HepG2 (cell line): ENCODE measurements at regions not wholly inside any gene's neighbourhood (a gene's known extent, or its start where the extent isn't known, plus 50 kb on each side); places are given as distances from the start of the nearest gene placed in this dataset.

Experiments
- ATAC-seq: fragments of 200-7000 bp; cut with Tn5 transposase; 3 replicates; pipeline ENCODE4 v1.9.1; 2020; ENCODE audit warnings: mild to moderate bottlenecking, moderate library complexity
- BruUV-seq: library from RNA; stranded (reverse); fragments of 400-500 nt; replicated peaks from 2 replicates; lab custom pipeline; 2021; lab: Mats Ljungman, UMichigan
- CTCF ChIA-PET: fragments of 300-600 bp; formaldehyde crosslinking; extraction: SDS; loops from one replicate; lab custom pipeline; 2021; ENCODE audit warnings: low total read pairs, inconsistent platforms, low intra/inter-chr PET ratio; lab: Yijun Ruan, JAX
- POLR2A ChIA-PET: fragments of 350-600 bp; sonication (Branson Sonifier 250); formaldehyde crosslinking; loops from one replicate; lab custom pipeline; 2020; ENCODE audit warnings: antibody characterized with exemption, inconsistent platforms; lab: Yijun Ruan, JAX
- DNase-seq: peaks from one replicate; pipeline ENCODE4 v3.0.0-alpha.2; 2015; ENCODE audit warnings: low spot score
- FAIRE-seq: peaks from 3 replicates; lab custom pipeline; 2011; peaks lifted over from hg19 to GRCh38; lab: Jason Lieb, UNC
- H2AFZ ChIP-seq: one replicate; pipeline ENCODE4 v1.6.1; 2011; ENCODE audit warnings: low read length, inconsistent platforms
- H3K27ac ChIP-seq: fragments of 300-600 bp; 3 replicates; pipeline ENCODE4 v1.8.0; 2011; ENCODE audit warnings: mixed run types, mild to moderate bottlenecking, mixed read lengths, low read length, inconsistent platforms; ENCODE audit not compliant: insufficient read depth; ENCODE audit errors: extremely low read length
- H3K27me3 ChIP-seq, 2 experiments: fragments of 200-600 bp in 1 of 2; 2 replicates in 1 of 2; 3 replicates in 1 of 2; pipeline versions ENCODE4 v1.6.0 to v1.8.0; 2011; ENCODE audit warnings: low read length in 2 of 2, mild to moderate bottlenecking in 2 of 2, moderate library complexity in 2 of 2, inconsistent platforms in 1 of 2; ENCODE audit not compliant: insufficient read depth in 2 of 2, control insufficient read depth in 1 of 2
- H3K36me3 ChIP-seq, 2 experiments: fragments of 200-600 bp in 1 of 2; replicated peaks in 1 of 2; 2 replicates in 1 of 2; 3 replicates in 1 of 2; pipeline versions ENCODE4 v1.5.1 to v1.8.0; 2011; ENCODE audit warnings: low read length in 2 of 2, inconsistent platforms in 1 of 2; ENCODE audit not compliant: insufficient read depth in 2 of 2, control insufficient read depth in 1 of 2
- H3K4me1 ChIP-seq: 2 replicates; pipeline ENCODE4 v1.5.1; 2012; ENCODE audit warnings: low read length, inconsistent platforms; ENCODE audit not compliant: insufficient read depth
- H3K4me2 ChIP-seq: 2 replicates; pipeline ENCODE4 v1.6.0; 2011; ENCODE audit warnings: low read depth, low read length, inconsistent platforms
- H3K4me3 ChIP-seq, 3 experiments: fragments of 200-600 bp in 1 of 3; sonication (generic), shearing (Covaris generic) in 1 of 3; replicated peaks in 1 of 3; 2 replicates each; pipeline ENCODE4 v1.5.1; 2011 to 2016; ENCODE audit warnings: low read length in 3 of 3, inconsistent platforms in 2 of 3, low read depth in 2 of 3, mild to moderate bottlenecking in 2 of 3, control low read depth in 1 of 3, mixed read lengths in 1 of 3; ENCODE audit not compliant: insufficient read depth in 1 of 3
- H3K79me2 ChIP-seq: one replicate; pipeline ENCODE4 v1.6.1; 2011; ENCODE audit warnings: low read length, inconsistent platforms; ENCODE audit not compliant: insufficient read depth
- H3K9ac ChIP-seq: 2 replicates; pipeline ENCODE4 v1.6.0; 2011; ENCODE audit warnings: mild to moderate bottlenecking, low read depth, low read length, inconsistent platforms; ENCODE audit not compliant: insufficient read depth
- H3K9me3 ChIP-seq: 2 replicates; pipeline ENCODE4 v1.5.1; 2012; ENCODE audit warnings: mild to moderate bottlenecking, low read length
- H4K20me1 ChIP-seq: 2 replicates; pipeline ENCODE4 v1.6.0; 2011; ENCODE audit warnings: inconsistent platforms, mild to moderate bottlenecking, low read length, moderate library complexity; ENCODE audit not compliant: insufficient read depth
- GPN1 ChIP-seq: sonication (generic); formaldehyde crosslinking; IDR thresholded peaks from 2 replicates; pipeline ENCODE4 v1.5.1; 2020; ENCODE audit warnings: missing genetic modification reagents, borderline replicate concordance
- HOXA5 ChIP-seq: sonication (generic); formaldehyde crosslinking; IDR thresholded peaks from 2 replicates; pipeline ENCODE4 v1.4.0; 2020; ENCODE audit warnings: missing genetic modification reagents
- SALL2 ChIP-seq: sonication (generic); formaldehyde crosslinking; IDR thresholded peaks from 2 replicates; pipeline ENCODE4 v1.8.1; 2023; ENCODE audit warnings: mild to moderate bottlenecking, missing genetic modification reagents, inconsistent platforms
- SMARCC2 ChIP-seq: fragments of 450-650 bp; IDR thresholded peaks from 2 replicates; pipeline ENCODE4 v1.6.1; 2017; ENCODE audit warnings: antibody characterized with exemption, mild to moderate bottlenecking
- WGBS: methylation state at CpG from one replicate; pipeline ENCODE4 v1.1.6; 2017; ENCODE audit warnings: low lambda C conversion rate; 5-methylcytosine and 5-hydroxymethylcytosine counted together
- in situ Hi-C: cut with HindIII; loops from 2 replicates; pipeline ENCODE4 v1.10.0; 2017; ENCODE audit warnings: low pct_unique_long_range_greater_than_20kb; ENCODE audit not compliant: extremely low pct_ligation_motif_present
- intact Hi-C: fragments of 100-400 bp; cut with micrococcal nuclease; formaldehyde crosslinking; loops from one replicate; pipeline ENCODE4 v1.10.0; 2022; ENCODE audit not compliant: unreplicated experiment
- TF ChIP-seq, protein P1 (sequence below): IDR thresholded peaks from 2 replicates; pipeline ENCODE4 v1.6.1; 2016; ENCODE audit warnings: missing compliant biosample characterization, missing genetic modification reagents, borderline replicate concordance

DNA sequence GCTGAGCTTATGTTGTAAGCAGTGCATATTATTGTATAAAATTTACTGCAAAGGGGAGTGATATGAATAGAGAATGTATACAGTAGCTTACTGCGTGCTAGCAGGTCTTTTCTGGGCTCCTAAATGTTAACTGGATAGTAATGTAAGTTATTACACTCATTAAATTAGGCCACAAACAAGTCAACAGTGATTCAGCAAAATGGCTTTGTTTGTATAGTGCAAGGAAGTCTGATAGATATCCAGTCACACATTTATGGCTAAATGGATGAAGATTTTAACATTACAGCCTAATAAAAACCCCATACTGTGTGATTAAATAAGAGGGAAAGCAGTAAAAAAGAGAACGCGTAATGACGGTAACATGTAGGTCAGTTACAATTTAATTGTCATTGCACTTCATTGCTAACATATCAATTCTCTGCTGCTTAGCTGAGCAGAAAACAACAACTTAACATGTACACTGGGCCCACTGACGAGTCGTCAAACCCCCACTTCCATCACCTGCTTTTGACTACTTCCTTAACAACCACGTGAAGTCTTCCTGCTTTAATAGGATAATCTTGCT is 665.0 kb upstream of the FANCL start:
- TF ChIP-seq SMARCC2, result no peak
- TF ChIP-seq, protein P1, sequence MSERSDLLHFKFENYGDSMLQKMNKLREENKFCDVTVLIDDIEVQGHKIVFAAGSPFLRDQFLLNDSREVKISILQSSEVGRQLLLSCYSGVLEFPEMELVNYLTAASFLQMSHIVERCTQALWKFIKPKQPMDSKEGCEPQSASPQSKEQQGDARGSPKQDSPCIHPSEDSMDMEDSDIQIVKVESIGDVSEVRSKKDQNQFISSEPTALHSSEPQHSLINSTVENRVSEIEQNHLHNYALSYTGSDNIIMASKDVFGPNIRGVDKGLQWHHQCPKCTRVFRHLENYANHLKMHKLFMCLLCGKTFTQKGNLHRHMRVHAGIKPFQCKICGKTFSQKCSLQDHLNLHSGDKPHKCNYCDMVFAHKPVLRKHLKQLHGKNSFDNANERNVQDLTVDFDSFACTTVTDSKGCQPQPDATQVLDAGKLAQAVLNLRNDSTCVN (CRISPR knock-in tag), result no peak
- TF ChIP-seq SALL2, result no peak
- no TSS peak for BruUV-seq
- H3K4me1 ChIP-seq, result no peaks in the 10 kb centered on the region
- H4K20me1 ChIP-seq, result no peaks in the 10 kb centered on the region
- H3K36me3 ChIP-seq, result no peaks in the 10 kb centered on the region
- H2AFZ ChIP-seq, result no peak overlapping the region
- WGBS, result 42% methylated on average over 7 of the region's 7 CpGs
- H3K27ac ChIP-seq, result no peak overlapping the region
- no peaks in the 10 kb centered on the region for H3K9me3 ChIP-seq
- no peak overlapping the region for H3K4me3 ChIP-seq
- intact Hi-C loops, result no loop called here
- no peak overlapping the region for H3K9ac ChIP-seq
- in situ Hi-C loops, result no loop called here
- H3K27me3 ChIP-seq, result no peaks in the 10 kb centered on the region
- H3K79me2 ChIP-seq, result no peaks in the 10 kb centered on the region
- no peak overlapping the region for H3K4me2 ChIP-seq
- no peak for DNase-seq
- POLR2A ChIA-PET, result no interaction called here
- CTCF ChIA-PET, result no interaction called here
- no peak for ATAC-seq
- FAIRE-seq, result no peak

DNA sequence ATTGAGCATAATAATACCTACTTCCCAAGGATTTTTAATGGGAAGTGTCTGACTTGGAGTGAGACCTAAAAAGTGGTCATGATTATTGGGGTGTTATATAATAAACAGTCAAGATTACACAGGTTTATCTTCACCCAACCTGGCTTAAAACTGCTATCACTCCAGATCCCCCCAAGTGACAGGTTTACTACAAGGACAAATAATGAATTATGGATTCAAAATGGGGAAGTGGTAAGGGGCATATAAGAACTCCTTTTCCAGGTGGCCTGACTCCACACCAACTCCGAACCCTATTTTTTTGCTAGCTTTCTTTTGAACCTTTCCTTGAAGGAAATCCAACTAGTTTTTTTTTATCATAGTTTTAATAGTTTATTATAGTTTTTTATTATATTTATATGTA is 663.0 kb upstream of the FANCL start:
- Histone ChIP-seq H3K27ac (no peak overlapping the region), H4K20me1 (no peaks in the 10 kb centered on the region), H3K4me3 (no peak overlapping the region), H3K27me3 (no peaks in the 10 kb centered on the region), H3K79me2 (no peaks in the 10 kb centered on the region), H3K9ac (no peak overlapping the region), H3K9me3 (no peaks in the 10 kb centered on the region), H3K4me1 (no peaks in the 10 kb centered on the region), H3K4me2 (no peak overlapping the region), H2AFZ (no peak overlapping the region), H3K36me3 (no peaks in the 10 kb centered on the region)
- no peak for ATAC-seq
- in situ Hi-C loops (no loop called here), intact Hi-C loops (no loop called here)
- no TSS peak for BruUV-seq
- WGBS, result 19% methylated on average over 1 of the region's 1 CpG
- ChIA-PET CTCF (no interaction called here), POLR2A (no interaction called here)
- no peak for FAIRE-seq
- no peak for DNase-seq
- TF ChIP-seq HOXA5 (CRISPR knock-in tag) (no peak), GPN1 (CRISPR knock-in tag) (no peak)
